HepG2 (cell line): ENCODE measurements at regions not wholly inside any gene's neighbourhood (a gene's known extent, or its start where the extent isn't known, plus 50 kb on each side); places are given as distances from the start of the nearest gene placed in this dataset.

Source experiments
- ATAD3A ChIP-seq: sonication (generic); formaldehyde crosslinking; IDR thresholded peaks from 2 replicates; pipeline ENCODE4 v1.4.0; 2020; ENCODE audit warnings: missing genetic modification reagents
- CREM ChIP-seq, 2 experiments: sonication (generic) in 1 of 2; formaldehyde crosslinking in 1 of 2; IDR thresholded peaks; 2 replicates each; pipeline versions ENCODE4 v1.4.0 to v1.6.1; 2016 to 2020; ENCODE audit warnings: antibody characterized with exemption in 1 of 2, mild to moderate bottlenecking in 1 of 2, missing genetic modification reagents in 1 of 2
- HHEX ChIP-seq: IDR thresholded peaks from 2 replicates; pipeline ENCODE4 v1.6.1; 2016; ENCODE audit warnings: control low read depth
- JDP2 ChIP-seq: sonication (generic); formaldehyde crosslinking; IDR thresholded peaks from 2 replicates; pipeline ENCODE4 v1.8.1; 2022; ENCODE audit warnings: missing genetic modification reagents, borderline replicate concordance
- KDM1A ChIP-seq: IDR thresholded peaks from 2 replicates; pipeline ENCODE4 v1.6.1; 2016; ENCODE audit warnings: missing compliant biosample characterization
- KDM2A ChIP-seq: sonication (generic); formaldehyde crosslinking; IDR thresholded peaks from 2 replicates; pipeline ENCODE4 v1.4.0; 2020; ENCODE audit warnings: low read depth, missing genetic modification reagents, borderline replicate concordance
- KDM5B ChIP-seq: sonication (generic); formaldehyde crosslinking; IDR thresholded peaks from 2 replicates; pipeline ENCODE4 v1.4.0; 2020; ENCODE audit warnings: missing genetic modification reagents, mild to moderate bottlenecking, borderline replicate concordance
- MYNN ChIP-seq: sonication (generic); formaldehyde crosslinking; IDR thresholded peaks from 2 replicates; pipeline ENCODE4 v1.4.0; 2020; ENCODE audit warnings: mild to moderate bottlenecking, low read depth, missing genetic modification reagents
- PAXIP1 ChIP-seq: sonication (generic); formaldehyde crosslinking; conservative IDR thresholded peaks from 2 replicates; pipeline ENCODE4 v1.4.0; 2020; ENCODE audit warnings: mild to moderate bottlenecking, missing genetic modification reagents, moderate library complexity
- PCBP2 ChIP-seq: fragments of 200-400 bp; formaldehyde crosslinking; optimal IDR thresholded peaks from 2 replicates; pipeline ENCODE3; 2018; ENCODE audit warnings: low read length, low read depth; ENCODE audit not compliant: poor library complexity, severe bottlenecking
- ZNF180 ChIP-seq: sonication (generic); formaldehyde crosslinking; IDR thresholded peaks from 2 replicates; pipeline ENCODE4 v1.4.0; 2020; ENCODE audit warnings: low read depth, missing genetic modification reagents, borderline replicate concordance
- ZNF550 ChIP-seq: sonication (generic); formaldehyde crosslinking; IDR thresholded peaks from 2 replicates; pipeline ENCODE4 v1.4.0; 2020; ENCODE audit warnings: mild to moderate bottlenecking, missing genetic modification reagents, borderline replicate concordance
- ZNF562 ChIP-seq: sonication (generic); formaldehyde crosslinking; IDR thresholded peaks from 2 replicates; pipeline ENCODE4 v1.8.0; 2022; ENCODE audit warnings: missing genetic modification reagents, borderline replicate concordance
- TF ChIP-seq, protein P1 (sequence below): sonication (generic); formaldehyde crosslinking; IDR thresholded peaks from 2 replicates; pipeline ENCODE4 v1.5.0; 2020; ENCODE audit warnings: mild to moderate bottlenecking, low read depth, missing genetic modification reagents, borderline replicate concordance
- TF ChIP-seq, protein P2 (sequence below): sonication (generic); formaldehyde crosslinking; IDR thresholded peaks from 2 replicates; pipeline ENCODE4 v1.4.0; 2020; ENCODE audit warnings: missing genetic modification reagents
- TF ChIP-seq, protein P3 (sequence below): sonication (generic); formaldehyde crosslinking; IDR thresholded peaks from 2 replicates; pipeline ENCODE4 v1.5.0; 2020; ENCODE audit warnings: mild to moderate bottlenecking, missing genetic modification reagents
- TF ChIP-seq, protein P4 (sequence below): sonication (generic); formaldehyde crosslinking; IDR thresholded peaks from 2 replicates; pipeline ENCODE4 v1.4.0; 2020; ENCODE audit warnings: mild to moderate bottlenecking, missing genetic modification reagents
- TF ChIP-seq, protein P5 (sequence below): sonication (generic); formaldehyde crosslinking; IDR thresholded peaks from 2 replicates; pipeline ENCODE4 v1.5.0; 2020; ENCODE audit warnings: missing genetic modification reagents

DNA sequence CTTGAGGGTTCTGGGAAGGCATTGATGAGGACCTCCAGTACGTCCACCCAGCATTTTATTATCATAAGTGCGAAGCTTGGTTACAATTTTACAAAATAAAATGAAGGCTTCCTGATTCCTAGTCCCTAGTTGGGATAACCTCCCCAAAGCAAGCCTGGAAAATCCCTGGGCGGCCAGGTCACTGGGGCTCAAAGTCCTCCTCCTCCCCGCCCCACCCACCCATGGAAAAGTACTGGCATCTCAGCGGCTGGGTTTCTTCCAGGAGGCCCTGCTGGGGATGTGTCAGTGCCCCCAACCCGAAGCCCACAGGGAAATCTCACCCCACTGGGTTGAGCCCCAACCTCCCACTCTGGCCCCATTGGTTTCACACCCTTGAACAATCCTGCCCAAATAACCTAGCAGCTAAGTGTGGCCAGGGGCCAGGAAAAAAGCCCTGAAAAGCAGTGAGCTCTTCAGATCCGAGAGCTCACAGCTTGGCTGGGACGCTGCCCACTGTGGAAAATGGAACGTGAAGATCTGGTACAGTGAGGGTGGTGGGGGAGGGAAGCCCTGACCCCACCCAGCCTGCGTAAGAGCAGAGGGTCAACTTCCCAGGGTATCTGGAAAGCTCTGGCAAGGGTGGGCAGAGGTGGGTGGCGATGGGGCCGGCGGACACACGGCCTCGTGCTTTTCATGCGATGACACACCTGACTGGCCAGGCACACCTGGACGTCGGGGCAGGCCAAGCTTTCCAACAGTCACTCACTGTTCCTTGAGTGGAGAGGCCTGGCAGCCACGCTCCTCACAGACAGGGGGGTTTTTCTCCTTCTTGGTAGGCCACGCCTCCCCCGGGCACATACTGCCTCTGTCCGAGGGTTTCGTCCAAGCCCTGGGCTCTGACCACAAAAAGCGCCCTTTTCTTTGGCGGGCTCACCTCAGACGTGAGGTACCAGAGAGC is 324.5 kb downstream of the SOX9 start (continued):
- TF ChIP-seq PAXIP1 (CRISPR knock-in tag), result peak; percentile 86
- no peak for TF ChIP-seq CREM (IDR thresholded peaks at IDR 0.05)
- TF ChIP-seq CREM (CRISPR knock-in tag; IDR thresholded peaks at IDR 0.05), result no peak
- TF ChIP-seq, protein P1, sequence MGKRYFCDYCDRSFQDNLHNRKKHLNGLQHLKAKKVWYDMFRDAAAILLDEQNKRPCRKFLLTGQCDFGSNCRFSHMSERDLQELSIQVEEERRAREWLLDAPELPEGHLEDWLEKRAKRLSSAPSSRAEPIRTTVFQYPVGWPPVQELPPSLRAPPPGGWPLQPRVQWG (CRISPR knock-in tag), result no peak
- TF ChIP-seq KDM1A (CRISPR knock-in tag), result no peak
- TF ChIP-seq, protein P2, sequence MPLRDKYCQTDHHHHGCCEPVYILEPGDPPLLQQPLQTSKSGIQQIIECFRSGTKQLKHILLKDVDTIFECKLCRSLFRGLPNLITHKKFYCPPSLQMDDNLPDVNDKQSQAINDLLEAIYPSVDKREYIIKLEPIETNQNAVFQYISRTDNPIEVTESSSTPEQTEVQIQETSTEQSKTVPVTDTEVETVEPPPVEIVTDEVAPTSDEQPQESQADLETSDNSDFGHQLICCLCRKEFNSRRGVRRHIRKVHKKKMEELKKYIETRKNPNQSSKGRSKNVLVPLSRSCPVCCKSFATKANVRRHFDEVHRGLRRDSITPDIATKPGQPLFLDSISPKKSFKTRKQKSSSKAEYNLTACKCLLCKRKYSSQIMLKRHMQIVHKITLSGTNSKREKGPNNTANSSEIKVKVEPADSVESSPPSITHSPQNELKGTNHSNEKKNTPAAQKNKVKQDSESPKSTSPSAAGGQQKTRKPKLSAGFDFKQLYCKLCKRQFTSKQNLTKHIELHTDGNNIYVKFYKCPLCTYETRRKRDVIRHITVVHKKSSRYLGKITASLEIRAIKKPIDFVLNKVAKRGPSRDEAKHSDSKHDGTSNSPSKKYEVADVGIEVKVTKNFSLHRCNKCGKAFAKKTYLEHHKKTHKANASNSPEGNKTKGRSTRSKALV, result no peak
- no peak for TF ChIP-seq HHEX
- TF ChIP-seq ZNF550 (CRISPR knock-in tag), result no peak
- TF ChIP-seq, protein P3, sequence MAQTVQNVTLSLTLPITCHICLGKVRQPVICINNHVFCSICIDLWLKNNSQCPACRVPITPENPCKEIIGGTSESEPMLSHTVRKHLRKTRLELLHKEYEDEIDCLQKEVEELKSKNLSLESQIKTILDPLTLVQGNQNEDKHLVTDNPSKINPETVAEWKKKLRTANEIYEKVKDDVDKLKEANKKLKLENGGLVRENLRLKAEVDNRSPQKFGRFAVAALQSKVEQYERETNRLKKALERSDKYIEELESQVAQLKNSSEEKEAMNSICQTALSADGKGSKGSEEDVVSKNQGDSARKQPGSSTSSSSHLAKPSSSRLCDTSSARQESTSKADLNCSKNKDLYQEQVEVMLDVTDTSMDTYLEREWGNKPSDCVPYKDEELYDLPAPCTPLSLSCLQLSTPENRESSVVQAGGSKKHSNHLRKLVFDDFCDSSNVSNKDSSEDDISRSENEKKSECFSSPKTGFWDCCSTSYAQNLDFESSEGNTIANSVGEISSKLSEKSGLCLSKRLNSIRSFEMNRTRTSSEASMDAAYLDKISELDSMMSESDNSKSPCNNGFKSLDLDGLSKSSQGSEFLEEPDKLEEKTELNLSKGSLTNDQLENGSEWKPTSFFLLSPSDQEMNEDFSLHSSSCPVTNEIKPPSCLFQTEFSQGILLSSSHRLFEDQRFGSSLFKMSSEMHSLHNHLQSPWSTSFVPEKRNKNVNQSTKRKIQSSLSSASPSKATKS (CRISPR knock-in tag), result no peak
- TF ChIP-seq ZNF562 (CRISPR knock-in tag), result no peak
- TF ChIP-seq, protein P4, sequence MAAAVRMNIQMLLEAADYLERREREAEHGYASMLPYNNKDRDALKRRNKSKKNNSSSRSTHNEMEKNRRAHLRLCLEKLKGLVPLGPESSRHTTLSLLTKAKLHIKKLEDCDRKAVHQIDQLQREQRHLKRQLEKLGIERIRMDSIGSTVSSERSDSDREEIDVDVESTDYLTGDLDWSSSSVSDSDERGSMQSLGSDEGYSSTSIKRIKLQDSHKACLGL, result peak; percentile 57; the same call in 1 of the 2 replicates
- no peak for TF ChIP-seq JDP2 (CRISPR knock-in tag)
- TF ChIP-seq ATAD3A, result 0 out of 2 replicates have a peak, but pooled peaks have one; percentile 35
- TF ChIP-seq, protein P5, sequence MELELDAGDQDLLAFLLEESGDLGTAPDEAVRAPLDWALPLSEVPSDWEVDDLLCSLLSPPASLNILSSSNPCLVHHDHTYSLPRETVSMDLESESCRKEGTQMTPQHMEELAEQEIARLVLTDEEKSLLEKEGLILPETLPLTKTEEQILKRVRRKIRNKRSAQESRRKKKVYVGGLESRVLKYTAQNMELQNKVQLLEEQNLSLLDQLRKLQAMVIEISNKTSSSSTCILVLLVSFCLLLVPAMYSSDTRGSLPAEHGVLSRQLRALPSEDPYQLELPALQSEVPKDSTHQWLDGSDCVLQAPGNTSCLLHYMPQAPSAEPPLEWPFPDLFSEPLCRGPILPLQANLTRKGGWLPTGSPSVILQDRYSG (CRISPR knock-in tag), result no peak
- TF ChIP-seq MYNN (CRISPR knock-in tag), result 0 out of 2 replicates have a peak, but pooled peaks have one; percentile 31
- no peak for TF ChIP-seq PCBP2
- peak; percentile 19; the same call in 1 of the 2 replicates for TF ChIP-seq KDM5B
- TF ChIP-seq ZNF180 (CRISPR knock-in tag), result no peak
- no peak for TF ChIP-seq KDM2A (CRISPR knock-in tag)
